Putamen (tissue), 1 donor: ENCODE measurements at regions not wholly inside any gene's neighbourhood (a gene's known extent, or its start where the extent isn't known, plus 50 kb on each side); places are given as distances from the start of the nearest gene placed in this dataset.

Experiments used
- DNase-seq: peaks from one replicate; pipeline ENCODE4 v3.0.0-alpha.2; 2016; ENCODE audit warnings: low spot score

DNA sequence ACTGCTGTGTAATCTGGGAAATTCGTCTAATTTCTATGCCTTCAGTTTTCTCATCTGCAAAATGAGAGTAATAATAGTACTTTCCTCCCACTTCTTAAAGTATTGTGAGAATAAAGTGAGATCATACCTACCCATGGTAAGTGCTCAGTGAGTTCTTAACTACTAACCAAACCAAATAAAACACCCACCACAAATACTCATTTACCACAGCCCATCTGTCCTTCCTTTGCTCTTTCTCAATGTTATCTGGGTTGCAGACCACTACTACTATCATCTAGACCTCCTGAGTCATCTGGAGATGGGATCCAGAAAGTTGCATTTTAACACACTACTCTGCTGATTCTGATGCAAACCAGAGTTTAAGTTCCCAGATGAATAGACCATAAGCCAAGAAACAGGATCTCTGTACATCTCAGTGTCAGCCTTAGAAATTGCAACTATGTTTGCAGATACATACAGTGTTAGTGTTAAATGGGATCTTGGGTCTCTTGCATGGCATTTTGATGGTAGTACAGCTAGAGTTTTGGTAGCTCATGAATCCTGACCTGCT lies 105.4 kb upstream of the ATP10B start:
- DNase-seq = no peak

DNA sequence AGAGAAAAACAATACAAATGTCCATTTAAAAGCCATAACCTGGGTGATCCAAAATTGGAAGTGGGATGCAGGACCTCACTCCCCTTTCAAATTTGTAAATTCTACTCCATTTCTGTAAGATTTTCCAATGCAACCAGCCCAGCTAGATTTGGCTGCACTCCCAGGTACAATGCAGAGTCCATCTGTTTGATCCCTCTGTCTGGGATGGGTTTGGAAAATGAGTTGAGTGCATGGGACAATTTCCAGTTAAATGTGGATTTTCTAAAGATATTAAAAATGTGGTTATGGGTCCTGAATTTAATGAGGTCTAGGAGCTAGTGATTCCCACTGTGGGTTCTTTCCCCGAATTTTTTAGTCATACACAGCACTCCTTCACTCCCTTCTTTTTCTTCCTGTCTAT lies 104.0 kb upstream of the ATP10B start:
- no peak for DNase-seq

DNA sequence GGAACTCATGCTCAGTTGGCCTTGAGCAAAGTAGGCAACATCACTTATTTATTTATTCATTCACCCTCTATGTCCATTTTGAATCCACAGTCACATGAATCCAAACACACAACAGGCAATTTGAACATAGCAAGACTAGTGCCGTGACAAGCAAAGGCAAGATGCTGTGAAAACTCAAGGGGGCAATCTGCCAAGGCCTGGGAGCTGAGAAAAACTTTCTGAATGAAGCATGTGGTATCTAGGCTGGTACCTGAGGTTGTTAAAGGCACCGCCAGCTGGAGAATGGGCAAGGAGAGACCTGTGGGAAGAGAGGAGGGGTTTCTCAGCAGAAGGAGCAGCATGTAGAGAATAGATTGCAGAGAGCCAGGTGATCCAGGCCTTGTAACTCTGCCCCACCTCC lies 98.3 kb upstream of the ATP10B start:
- no peak for DNase-seq

DNA sequence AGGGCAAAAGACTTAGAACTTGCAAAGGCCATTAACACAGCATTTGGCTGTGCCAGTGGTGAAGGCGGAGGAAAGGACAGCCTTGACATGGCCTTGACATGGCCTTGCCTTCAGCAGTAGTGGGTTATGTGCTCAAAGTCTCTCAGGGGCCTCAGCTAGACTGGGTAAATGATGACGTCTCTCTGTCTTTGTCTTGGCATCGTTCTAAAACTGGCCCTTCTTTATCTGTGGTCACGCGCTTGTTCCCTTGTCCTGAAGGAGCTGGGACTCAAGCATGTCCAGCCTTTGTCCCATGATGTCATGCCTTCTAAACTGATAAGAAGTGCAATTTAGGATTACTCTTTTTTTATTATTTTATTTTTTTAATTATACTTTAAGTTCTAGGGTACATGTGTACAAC lies 88.7 kb upstream of the ATP10B start:
- DNase-seq = no peak

DNA sequence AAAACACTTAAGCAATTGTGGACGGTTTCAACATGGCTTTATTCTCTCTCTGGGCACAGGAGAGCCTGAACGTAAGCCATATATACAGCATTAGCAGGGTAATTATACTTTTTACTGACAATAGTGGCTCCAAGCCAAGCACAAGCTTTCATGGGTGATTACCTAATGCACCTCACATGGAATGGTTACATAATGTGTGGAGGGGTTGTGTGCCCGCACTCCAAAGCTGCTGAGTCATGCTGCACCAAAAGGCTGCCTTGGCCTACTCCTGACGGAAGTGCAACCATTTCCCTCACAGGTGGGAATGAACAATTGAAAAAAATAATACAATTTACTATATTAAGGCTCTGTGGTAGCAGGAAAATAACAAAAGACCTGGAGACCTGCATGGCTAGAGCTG lies 86.5 kb upstream of the ATP10B start:
- no peak for DNase-seq

DNA sequence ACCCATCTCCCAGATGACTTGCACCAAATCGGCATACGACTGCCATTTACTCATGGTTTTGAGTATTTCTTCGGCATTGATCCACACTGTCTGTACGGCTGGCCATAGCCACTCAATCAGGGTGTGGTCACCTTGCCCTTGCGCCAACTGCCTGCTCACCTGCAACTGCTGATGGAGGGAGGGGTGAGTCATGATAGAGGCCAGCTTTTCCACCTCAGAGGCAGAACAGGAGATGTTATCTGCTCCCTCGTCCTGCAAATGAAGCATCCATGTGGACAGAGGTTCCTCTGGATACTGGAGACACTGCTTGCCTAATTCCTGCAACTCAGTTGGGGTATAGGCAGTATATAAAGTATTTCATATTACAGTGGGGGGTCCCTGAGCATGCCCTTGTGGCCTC lies 85.6 kb upstream of the ATP10B start:
- no peak for DNase-seq

DNA sequence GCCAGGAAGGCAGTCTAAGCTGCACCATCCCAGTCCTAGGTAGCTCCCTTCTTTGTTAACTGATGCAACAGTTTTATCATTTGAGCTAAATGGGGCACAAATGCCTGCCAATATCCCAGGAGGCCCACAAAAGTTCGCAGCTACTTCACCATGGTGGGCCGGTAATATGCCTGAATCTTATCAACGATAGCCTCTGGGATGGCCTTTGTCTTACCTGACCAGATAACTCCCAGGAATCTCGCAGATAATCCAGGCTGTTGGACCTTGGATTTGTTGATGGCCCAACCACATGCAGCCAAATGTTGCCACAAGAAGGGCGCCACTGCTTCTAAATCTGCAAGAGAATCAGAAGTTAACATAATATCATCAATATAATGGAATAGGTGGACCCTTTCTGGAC lies 83.8 kb upstream of the ATP10B start:
- no peak for DNase-seq

DNA sequence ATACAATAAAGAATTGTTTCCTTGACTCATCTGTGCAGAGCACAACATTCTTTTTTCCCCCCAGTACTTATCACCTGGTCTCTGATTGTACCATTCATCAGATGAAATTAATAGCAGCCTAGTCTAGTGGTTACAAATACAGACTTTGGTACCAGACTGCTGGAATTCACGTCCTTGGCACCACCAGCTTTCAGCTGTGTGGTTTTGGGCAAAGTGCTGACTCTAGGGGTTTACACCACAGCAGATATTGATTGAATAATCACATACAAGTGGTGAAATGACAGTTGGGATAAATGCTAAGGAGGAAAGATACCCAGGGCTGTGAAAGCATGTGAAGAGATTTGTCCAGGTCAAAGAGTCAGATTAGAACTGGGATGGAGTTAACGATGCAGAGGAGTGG lies 79.3 kb upstream of the ATP10B start:
- no peak for DNase-seq

DNA sequence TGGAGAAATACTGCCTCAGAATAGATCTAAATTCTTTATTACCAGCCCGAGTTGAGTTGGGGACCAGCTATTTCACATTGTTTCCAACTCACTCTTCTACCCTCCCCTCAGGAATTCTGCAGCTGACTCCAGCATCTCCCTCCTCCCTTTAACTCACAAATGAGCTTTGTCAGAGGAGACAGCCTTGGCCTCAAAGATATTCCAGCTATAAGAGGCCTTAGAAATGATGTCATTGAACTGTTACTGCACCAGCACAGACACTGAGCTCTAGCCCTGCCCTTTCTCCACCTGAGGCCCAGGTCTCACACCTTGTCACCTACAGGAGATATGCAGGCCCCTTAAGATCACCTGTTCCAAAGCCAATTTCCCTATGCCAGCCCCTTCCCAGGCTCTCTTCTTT lies 78.4 kb upstream of the ATP10B start:
- DNase-seq = peak; percentile 53

DNA sequence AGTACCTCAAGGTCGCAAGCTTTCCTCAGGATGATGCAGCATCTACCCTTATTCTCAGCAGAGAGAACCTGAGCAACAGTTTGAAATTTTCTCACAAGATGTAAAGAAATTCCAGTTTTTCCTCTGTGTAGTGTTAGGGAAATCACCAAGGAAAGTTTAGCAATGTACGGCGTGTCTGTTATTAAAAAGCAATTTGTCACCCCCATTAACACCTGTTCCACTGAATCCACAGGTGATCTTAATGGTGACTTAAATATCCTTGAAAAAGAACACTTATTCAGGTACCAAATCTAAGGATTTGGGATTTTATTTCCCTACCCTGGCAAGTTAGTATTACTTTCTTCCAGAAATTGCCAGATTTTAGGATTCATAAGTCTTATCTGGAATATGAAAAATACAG lies 77.9 kb upstream of the ATP10B start:
- no peak for DNase-seq

DNA sequence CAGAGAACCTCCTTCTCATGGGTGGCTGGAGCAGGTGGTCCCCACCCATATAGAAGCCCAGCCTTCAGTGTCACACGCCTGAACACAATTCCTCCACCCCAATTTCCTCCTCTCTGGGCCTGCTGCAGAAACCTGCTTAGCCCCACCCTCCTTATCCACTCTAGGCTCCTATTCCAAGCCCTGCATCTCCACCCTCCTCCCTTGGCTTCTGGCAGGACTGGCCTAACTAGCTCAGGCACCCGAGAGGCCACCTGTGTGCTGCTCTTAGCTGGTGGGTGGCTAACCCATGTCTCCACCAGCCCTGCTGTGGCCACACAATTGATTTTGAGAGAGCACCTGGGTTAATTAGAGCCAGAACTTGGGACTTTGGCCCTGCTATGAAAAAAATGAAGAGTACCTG lies 77.3 kb upstream of the ATP10B start:
- DNase-seq = no peak

DNA sequence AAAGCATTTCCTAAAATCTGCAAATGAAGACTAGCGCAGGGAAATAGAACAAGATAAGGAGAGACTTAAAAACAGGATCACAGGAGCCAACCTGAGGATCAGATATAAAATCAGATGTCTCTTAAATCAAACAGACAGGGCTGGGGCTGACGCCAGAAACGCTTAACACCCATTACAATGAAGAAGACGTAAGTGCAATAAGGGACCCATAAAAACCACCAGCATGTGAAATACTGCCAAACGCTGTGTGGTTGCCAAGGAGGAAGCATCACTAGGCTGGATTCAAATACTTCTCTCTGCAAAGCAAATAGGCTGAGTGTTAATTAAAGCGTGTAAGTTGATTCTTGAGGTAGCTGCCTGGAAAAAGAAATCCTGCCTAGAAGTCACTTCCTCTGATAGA lies 74.4 kb upstream of the ATP10B start:
- peak; percentile 37 for DNase-seq

DNA sequence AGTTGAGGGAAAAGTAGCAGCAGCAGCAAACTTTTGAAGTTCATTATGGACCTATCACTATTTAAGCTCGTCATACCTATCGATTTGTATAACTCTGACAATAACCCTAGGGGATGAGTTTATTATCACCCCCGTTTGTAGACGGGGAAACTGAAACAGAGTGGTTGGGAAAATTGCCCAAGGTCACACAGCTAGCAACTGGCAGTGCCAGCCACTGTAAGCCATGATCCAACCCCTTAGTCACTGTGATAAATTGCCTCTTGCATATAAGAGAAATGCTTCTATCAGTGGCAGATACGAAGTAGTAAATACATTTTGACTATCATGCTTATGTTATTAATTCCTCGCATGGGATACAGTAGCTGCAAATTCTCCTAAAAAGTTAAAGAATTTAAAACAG lies 73.3 kb upstream of the ATP10B start:
- no peak for DNase-seq

DNA sequence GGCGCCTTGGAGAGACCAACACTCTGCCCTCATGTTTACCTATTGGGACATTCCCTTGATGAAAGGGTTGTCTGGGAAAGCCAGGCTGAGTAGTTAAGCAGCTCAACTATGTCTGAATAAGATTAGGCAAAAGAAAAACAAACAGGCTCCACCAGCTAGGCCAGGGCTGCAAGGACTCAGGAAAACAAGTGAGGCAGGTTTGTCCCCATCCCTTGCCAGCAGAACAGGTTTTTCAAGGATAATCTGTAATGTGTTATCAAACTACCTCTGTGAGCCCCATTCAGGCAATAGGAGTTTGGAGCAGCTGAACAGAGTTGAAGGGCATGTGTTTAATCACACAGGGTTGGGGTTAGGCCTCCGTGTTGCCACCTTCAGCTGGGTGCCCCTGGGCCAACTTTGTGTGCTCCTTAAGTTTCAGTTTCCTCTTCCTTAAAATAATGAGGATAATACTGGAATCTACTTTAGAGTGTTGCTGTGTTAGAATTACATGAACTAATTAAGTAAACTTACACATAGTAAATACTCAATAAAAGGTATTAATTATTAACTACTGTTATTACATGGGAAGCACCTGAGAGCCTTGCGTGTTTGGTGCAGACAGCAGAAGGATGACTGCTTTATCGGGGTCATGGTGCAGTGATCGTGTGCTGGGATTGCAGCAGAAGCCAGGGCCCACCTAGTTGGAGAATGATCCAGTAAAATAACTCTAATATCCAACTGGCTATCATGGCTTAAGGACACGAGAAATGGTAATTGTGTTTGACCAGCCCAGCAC lies 72.1 kb upstream of the ATP10B start:
- DNase-seq = no peak

DNA sequence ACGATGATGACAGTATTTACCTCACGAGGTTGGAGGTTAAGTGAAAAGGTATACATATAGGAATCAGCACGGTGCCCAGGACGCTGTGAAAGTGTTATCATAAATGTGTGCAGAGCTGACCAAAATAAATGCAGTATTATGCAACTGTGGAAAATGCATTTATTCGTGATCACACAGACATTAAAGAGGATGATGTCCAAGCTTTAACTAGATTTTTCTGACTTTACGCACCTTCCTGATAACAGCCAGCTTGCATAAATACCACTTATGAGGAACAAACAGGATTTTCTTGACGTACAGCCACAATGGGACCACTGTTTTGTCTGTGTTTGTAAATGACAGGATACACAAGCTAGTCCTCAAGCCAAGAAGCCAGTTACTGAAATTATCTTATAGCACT lies 71.4 kb upstream of the ATP10B start:
- DNase-seq = no peak

DNA sequence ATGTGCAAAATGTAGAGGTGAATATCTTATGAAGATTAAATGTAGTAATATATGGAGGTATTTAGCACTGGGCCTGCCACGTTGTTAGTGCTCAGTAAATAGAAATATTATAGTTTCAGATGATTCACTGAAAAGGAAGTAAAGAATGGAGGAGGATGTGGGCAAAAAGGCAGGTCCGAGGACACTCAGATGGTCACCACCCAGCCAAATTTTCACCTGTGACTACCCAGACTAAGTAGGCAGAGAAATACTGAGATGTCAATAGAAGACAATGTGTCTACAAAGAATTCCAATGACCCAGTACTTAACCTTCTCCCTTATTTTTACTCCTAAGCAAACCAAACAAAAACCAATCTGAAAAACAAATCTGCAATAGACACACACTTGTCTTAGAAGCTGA lies 70.3 kb upstream of the ATP10B start:
- DNase-seq = no peak

DNA sequence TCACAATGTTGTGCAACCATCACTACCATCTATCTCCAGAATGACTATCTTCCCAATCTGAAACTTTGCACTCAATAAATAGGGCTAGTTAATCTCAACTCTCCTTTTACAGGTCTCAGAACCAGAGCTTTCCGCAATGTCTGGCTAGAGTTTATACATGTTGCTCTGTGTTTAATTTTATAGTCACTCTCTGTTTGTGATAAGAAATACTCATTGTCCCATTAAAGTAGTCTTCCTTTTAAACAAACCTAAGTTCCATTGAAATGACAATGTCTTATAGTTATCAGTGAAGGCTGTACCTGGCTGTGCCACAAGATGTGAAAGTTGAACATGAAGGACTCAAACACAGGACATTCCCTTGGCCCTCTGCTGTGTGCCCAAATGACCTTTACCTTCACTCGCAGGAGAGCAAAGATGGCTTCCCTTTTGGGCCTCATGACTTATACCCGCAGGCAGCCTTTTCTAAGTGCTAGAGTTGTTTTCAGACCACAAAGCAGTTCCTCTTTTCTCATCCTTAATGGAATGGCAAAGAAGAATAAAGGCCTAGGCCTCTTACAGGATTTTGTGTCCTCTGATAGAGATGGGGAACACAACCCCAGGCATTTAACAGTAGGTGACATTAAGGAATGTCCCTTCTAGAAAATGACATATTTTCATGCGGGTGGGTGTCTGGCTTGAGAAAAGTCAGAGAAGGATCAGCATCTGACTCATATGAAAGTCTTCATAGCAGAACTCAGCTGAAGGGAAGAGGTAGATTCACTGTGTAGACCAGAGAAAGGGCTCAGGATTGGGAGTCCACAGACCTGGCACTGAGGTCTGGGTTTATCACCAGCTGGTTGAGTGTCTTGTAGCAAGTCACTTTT lies 69.6 kb upstream of the ATP10B start:
- DNase-seq = no peak

DNA sequence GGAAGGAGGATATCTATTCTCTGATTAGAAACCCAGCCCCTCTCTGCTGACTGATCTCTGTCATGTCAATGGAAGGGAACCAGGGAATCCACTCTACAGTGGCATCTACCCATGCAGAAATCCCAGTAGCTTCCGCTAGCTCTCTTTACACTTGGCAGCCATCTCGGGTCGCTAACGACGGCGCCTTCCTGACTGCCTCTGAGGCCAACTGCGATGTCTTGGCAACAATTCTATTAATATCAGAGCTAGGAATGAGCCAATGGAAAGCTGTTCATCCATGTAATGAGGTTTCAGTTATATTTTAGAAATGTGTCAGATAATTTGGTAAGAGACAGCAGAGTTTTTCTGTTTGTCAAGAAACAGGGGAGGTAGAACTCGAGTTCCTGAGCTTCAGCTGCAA lies 67.6 kb upstream of the ATP10B start:
- DNase-seq = no peak

DNA sequence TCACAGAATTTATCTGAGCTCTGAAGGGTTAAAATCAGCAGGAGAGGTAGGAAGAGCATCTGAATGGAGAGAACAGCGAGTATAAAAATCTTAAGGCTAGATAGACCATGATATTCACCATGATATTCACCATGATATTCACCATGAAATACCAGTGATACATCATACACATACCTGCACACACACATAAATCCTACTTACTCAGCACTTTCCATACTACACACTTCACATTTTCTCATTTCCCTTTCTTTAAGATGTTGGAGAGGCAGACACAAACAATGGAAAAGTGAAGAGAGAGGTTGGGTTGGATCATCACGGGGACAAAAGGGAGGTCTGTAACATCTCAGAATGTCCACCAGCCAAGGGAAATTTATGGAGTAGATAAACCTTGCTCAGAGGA lies 66.4 kb upstream of the ATP10B start:
- no peak for DNase-seq

DNA sequence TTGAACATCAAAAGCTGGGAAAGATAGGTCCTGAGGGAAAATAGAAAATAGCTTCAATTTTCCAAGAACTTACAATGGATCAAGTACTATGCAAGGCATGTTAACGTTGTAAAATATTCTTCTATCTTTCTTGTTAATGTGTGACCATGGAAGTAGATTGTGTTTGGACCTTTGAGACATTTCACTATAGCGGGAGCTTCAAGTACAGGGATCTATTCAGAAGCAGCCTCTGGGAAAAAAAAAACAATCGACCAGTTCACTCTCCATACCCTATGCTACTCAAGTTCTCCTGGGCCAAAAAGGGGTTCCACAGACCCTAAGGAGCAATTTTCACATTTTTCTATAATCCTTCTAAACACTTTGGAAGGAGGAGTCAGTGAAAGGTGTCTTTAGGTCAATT lies 54.1 kb upstream of the ATP10B start:
- no peak for DNase-seq

DNA sequence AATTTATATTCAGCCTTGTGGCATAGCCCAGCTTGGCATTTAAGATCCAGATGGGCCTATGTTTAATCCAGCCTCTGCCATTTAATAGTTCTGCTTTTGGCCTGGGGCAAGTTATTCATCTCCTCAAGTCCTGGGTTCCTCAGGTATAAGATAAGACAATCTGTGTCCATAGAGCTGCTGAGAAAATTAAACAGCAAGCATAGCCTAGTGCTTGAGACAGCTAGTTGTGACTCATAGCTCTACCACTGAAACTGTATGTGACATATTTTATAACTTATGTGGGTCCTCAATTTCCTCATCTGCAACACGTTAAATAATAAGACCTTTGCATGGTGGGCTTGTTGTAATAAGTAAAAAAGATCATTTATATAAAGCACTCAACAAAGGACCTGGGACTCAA lies 53.3 kb upstream of the ATP10B start:
- no peak for DNase-seq

DNA sequence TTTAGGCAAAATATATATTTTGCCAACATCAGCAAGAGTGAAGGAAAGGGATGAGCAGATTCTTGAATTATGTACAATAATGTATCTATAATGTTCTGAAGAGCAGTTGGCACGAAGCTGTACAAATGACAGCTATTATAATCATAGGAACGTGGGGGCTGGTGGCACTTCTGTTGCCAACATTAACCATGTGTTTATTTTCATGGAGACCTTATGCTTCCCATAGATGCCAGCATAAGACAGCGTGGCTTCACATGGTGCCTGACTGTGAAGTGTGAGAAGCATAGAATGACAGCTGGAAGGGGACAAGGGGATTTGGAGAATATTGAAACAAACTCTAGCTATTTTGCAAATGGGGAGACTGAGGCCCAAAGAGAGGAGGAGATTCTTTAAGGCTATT lies 52.6 kb upstream of the ATP10B start:
- no peak for DNase-seq

DNA sequence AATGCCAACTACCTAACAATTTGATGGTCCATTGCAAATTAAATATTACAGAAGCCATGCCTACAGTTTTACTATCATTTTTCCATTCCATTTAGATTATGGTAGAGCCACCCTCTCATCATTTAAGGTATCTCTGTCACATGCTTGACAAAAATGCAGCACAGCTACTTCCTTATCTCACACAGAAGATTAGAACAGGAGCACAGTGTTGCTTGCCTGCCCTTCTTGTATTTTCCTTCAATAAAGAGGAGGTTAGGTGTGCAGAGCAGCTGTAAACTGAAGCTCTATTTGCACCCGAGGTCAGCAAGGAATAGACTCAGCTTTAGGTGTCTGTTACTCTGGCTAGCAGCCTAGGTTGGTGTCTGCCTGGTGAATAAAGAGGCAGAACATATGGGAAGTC lies 51.5 kb upstream of the ATP10B start:
- no peak for DNase-seq
